ENCODE measurements at regions not wholly inside any gene's neighbourhood (a gene's known extent, or its start where the extent isn't known, plus 50 kb on each side); places are given as distances from the start of the nearest gene placed in this dataset.

- TF ChIP-seq CTCF (IDR thresholded peaks at IDR 0.05), result no peak
- TF ChIP-seq POLR2A (IDR thresholded peaks at IDR 0.05), result no peak
- no peak for TF ChIP-seq POLR2AphosphoS5 (IDR thresholded peaks at IDR 0.05)
- TF ChIP-seq EP300 (IDR thresholded peaks at IDR 0.05), result no peak
Measured at GRCh38 chr2:83042053-83042452, 1417.0 kb downstream of the SUCLG1 start.

Data from upper lobe of left lung (tissue), 4 donors.